RWPE2 (cell line): ENCODE measurements at regions not wholly inside any gene's neighbourhood (a gene's known extent, or its start where the extent isn't known, plus 50 kb on each side); places are given as distances from the start of the nearest gene placed in this dataset.
"Not testable (repeated sequence)": the region's sequence is repeated elsewhere in the genome, so short reads cannot be mapped to it uniquely, and the experiment has no call there.

Source experiments
- ATAC-seq: fragments of 200-7000 bp; cut with Tn5 transposase; 3 replicates; pipeline ENCODE4 v1.9.1; 2021; ENCODE audit warnings: low read depth
- DNase-seq: peaks from one replicate; pipeline ENCODE4 v3.0.0-alpha.2; 2020; ENCODE audit warnings: low spot score
- H3K27ac ChIP-seq: fragments of 450-650 bp; 2 replicates; pipeline ENCODE4 v1.5.1; 2017; ENCODE audit warnings: mild to moderate bottlenecking; ENCODE audit not compliant: poor library complexity, severe bottlenecking
- H3K27me3 ChIP-seq: fragments of 250-450 bp; sonication (Bioruptor Pico); 2 replicates; pipeline ENCODE4 v1.5.1; 2021; ENCODE audit warnings: mild to moderate bottlenecking, moderate library complexity; ENCODE audit not compliant: insufficient read depth, poor library complexity, severe bottlenecking
- H3K36me3 ChIP-seq: fragments of 250-450 bp; sonication (Bioruptor Pico); 2 replicates; pipeline ENCODE4 v1.5.1; 2020; ENCODE audit warnings: low read depth, mild to moderate bottlenecking, moderate library complexity
- H3K4me1 ChIP-seq: fragments of 250-450 bp; sonication (Bioruptor Pico); 2 replicates; pipeline ENCODE4 v1.5.1; 2021; ENCODE audit warnings: mild to moderate bottlenecking, moderate library complexity; ENCODE audit not compliant: insufficient read depth, poor library complexity, severe bottlenecking
- H3K4me3 ChIP-seq: fragments of 250-450 bp; sonication (Bioruptor Pico); 2 replicates; pipeline ENCODE4 v1.5.1; 2021; ENCODE audit warnings: mild to moderate bottlenecking, moderate library complexity; ENCODE audit not compliant: severe bottlenecking
- H3K9me3 ChIP-seq: fragments of 250-450 bp; sonication (Bioruptor Pico); 2 replicates; pipeline ENCODE4 v1.5.1; 2021; ENCODE audit warnings: mild to moderate bottlenecking, moderate library complexity; ENCODE audit not compliant: severe bottlenecking
- CTCF ChIP-seq: fragments of 450-650 bp; IDR thresholded peaks from one replicate; pipeline ENCODE4 v1.5.1; 2017; ENCODE audit warnings: mild to moderate bottlenecking, moderate library complexity; ENCODE audit not compliant: poor library complexity, severe bottlenecking

- TF ChIP-seq CTCF: no peak
Measured at GRCh38 chr5:92208265-92208664, 825.1 kb upstream of the ARRDC3 start.

DNA sequence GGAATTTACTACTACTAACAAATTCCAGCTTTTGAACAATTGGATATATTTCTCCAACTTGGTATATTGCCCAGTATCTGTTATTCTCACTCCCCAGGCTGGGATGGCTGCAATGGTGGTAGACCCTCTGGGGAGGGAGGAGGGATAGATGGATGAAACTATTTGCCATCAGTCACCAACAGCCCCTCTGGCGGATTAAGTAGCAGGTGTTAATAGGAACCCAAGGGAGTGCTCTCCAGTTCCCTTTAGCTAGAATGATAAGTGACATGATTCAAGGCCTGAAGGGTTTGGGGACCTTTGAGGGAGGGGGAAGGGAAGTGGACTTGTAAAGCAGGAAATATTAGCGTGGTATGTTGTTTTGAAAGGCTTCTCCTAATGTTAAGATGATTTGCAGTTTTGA, 824.0 kb upstream of the ARRDC3 start:
- Histone ChIP-seq H3K4me1 (no peaks in the 10 kb centered on the region), H3K27ac (no peak overlapping the region), H3K4me3 (no peak overlapping the region), H3K9me3 (no peaks in the 10 kb centered on the region), H3K27me3 (no peaks in the 10 kb centered on the region), H3K36me3 (no peaks in the 10 kb centered on the region)
- ATAC-seq: no peak
- no peak for DNase-seq
- no peak for TF ChIP-seq CTCF

More at GRCh38 chr5:92208265-92208664, 825.1 kb upstream of the ARRDC3 start:
- Histone ChIP-seq H3K4me3 (no peak overlapping the region), H3K27me3 (no peaks in the 10 kb centered on the region), H3K9me3 (no peaks in the 10 kb centered on the region), H3K4me1 (no peaks in the 10 kb centered on the region), H3K36me3 (no peaks in the 10 kb centered on the region), H3K27ac (no peak overlapping the region)
- ATAC-seq (no peak), DNase-seq (no peak)

GRCh38 chr5:92206681-92207080, 823.6 kb upstream of the ARRDC3 start:
- Histone ChIP-seq H3K4me1 (no peaks in the 10 kb centered on the region), H3K4me3 (no peak overlapping the region), H3K36me3 (no peaks in the 10 kb centered on the region), H3K9me3 (no peaks in the 10 kb centered on the region), H3K27me3 (no peaks in the 10 kb centered on the region), H3K27ac (no peak overlapping the region)
- DNase-seq (no peak), ATAC-seq (no peak)
- TF ChIP-seq CTCF: no peak

GRCh38 chr5:92199035-92199434, 815.9 kb upstream of the ARRDC3 start:
- H3K9me3 ChIP-seq, ATAC-seq, DNase-seq, H3K27me3 ChIP-seq, H3K4me3 ChIP-seq, H3K36me3 ChIP-seq, H3K27ac ChIP-seq, H3K4me1 ChIP-seq: not testable (repeated sequence)

DNA sequence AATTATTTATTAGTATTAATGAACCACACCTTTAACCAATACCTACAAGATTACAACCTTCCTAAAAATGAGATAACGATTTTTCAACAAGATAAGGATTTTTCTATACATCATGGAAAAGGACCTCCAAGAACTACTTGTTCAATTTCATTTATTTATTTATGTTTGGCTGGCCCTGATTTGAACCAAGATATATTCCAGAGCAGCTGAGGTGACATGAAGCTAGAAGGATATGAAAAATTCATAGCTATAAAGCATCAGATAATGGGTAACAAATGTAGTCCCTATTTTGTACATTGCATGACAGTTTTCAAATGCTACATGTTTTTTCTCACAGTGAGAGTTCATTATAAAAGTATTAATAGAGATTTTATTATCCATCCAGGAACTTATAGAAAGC, 798.5 kb upstream of the ARRDC3 start:
- H3K4me1 ChIP-seq: no peaks in the 10 kb centered on the region
- no peaks in the 10 kb centered on the region for H3K36me3 ChIP-seq
- H3K4me3 ChIP-seq: no peak overlapping the region
- ATAC-seq: no peak
- no peaks in the 10 kb centered on the region for H3K9me3 ChIP-seq
- DNase-seq: no peak
- H3K27me3 ChIP-seq: no peaks in the 10 kb centered on the region
- no peak overlapping the region for H3K27ac ChIP-seq
- TF ChIP-seq CTCF: no peak
